ENCODE measurements at regions not wholly inside any gene's neighbourhood (a gene's known extent, or its start where the extent isn't known, plus 50 kb on each side); places are given as distances from the start of the nearest gene placed in this dataset.
"Not testable (repeated sequence)": the region's sequence is repeated elsewhere in the genome, so short reads cannot be mapped to it uniquely, and the experiment has no call there.

GRCh38 chr1:238621405-238621804 is 730.7 kb upstream of the ZP4 start:
- DNase-seq: no peak

GRCh38 chr1:238619652-238620051 is 728.9 kb upstream of the ZP4 start:
- DNase-seq: no peak

GRCh38 chr1:238611406-238611805 is 720.7 kb upstream of the ZP4 start:
- DNase-seq: no peak

- no peak for DNase-seq
These were observed 717.4 kb upstream of the ZP4 start for GRCh38 chr1:238608144-238608543.

GRCh38 chr1:238606896-238607295 is 716.2 kb upstream of the ZP4 start:
- no peak for DNase-seq

- DNase-seq: no peak
These were observed 715.7 kb upstream of the ZP4 start for GRCh38 chr1:238606457-238606856.

GRCh38 chr1:238604357-238604756 is 713.6 kb upstream of the ZP4 start:
- no peak for DNase-seq

- DNase-seq: not testable (repeated sequence)
These were observed 710.9 kb upstream of the ZP4 start for GRCh38 chr1:238601604-238602003.

GRCh38 chr1:238596703-238597102 is 706.0 kb upstream of the ZP4 start:
- no peak for DNase-seq

GRCh38 chr1:238592621-238593020 is 701.9 kb upstream of the ZP4 start:
- DNase-seq: no peak

GRCh38 chr1:238589843-238590435 is 699.2 kb upstream of the ZP4 start:
- no peak for DNase-seq

- DNase-seq: no peak
These were observed 692.1 kb upstream of the ZP4 start for GRCh38 chr1:238582816-238583215.

GRCh38 chr1:238581332-238581731 is 690.6 kb upstream of the ZP4 start:
- DNase-seq: no peak

GRCh38 chr1:238568735-238569134 is 678.0 kb upstream of the ZP4 start:
- no peak for DNase-seq

- no peak for DNase-seq
These were observed 671.6 kb upstream of the ZP4 start for GRCh38 chr1:238562341-238562740.

GRCh38 chr1:238558746-238559145 is 668.0 kb upstream of the ZP4 start:
- DNase-seq: no peak

- DNase-seq: no peak
These were observed 667.4 kb upstream of the ZP4 start for GRCh38 chr1:238558156-238558555.

GRCh38 chr1:238552271-238552670 is 661.5 kb upstream of the ZP4 start:
- no peak for DNase-seq

GRCh38 chr1:238549137-238549536 is 658.4 kb upstream of the ZP4 start:
- no peak for DNase-seq

GRCh38 chr1:238546118-238546517 is 655.4 kb upstream of the ZP4 start:
- DNase-seq: no peak

- no peak for DNase-seq
These were observed 646.9 kb upstream of the ZP4 start for GRCh38 chr1:238537641-238538040.

GRCh38 chr1:238530209-238530851 is 639.6 kb upstream of the ZP4 start:
- no peak for DNase-seq

GRCh38 chr1:238517711-238518110 is 627.0 kb upstream of the ZP4 start:
- no peak for DNase-seq

- no peak for DNase-seq
These were observed 610.6 kb upstream of the ZP4 start for GRCh38 chr1:238501290-238501689.

- DNase-seq: no peak
These were observed 608.3 kb upstream of the ZP4 start for GRCh38 chr1:238499021-238499420.

Measured in T1000 (cell line).